IMR-90 (cell line): ENCODE measurements at regions not wholly inside any gene's neighbourhood (a gene's known extent, or its start where the extent isn't known, plus 50 kb on each side); places are given as distances from the start of the nearest gene placed in this dataset.

ENCODE experiments used
- ATAC-seq: fragments of 200-7000 bp; cut with Tn5 transposase; 2 replicates; pipeline ENCODE4 v1.9.1; 2020; ENCODE audit warnings: low read depth, mild to moderate bottlenecking, moderate library complexity
- BruUV-seq: library from RNA; stranded (reverse); fragments of 400-500 nt; replicated peaks from 2 replicates; lab custom pipeline; 2021; lab: Mats Ljungman, UMichigan
- CTCF ChIA-PET: fragments of 300-600 bp; formaldehyde crosslinking; extraction: SDS; loops from one replicate; lab custom pipeline; 2021; ENCODE audit warnings: antibody characterized with exemption; lab: Yijun Ruan, JAX
- POLR2A ChIA-PET: fragments of 300-600 bp; sonication (Branson Sonifier 250); formaldehyde crosslinking; loops from one replicate; lab custom pipeline; 2022; ENCODE audit warnings: antibody characterized with exemption; ENCODE audit not compliant: unreplicated experiment; lab: Charles Lee
- DNase-seq: peaks from one replicate; pipeline ENCODE4 v3.0.0; 2013
- H2AFZ ChIP-seq: replicated peaks from 2 replicates; pipeline ENCODE3; 2013; ENCODE audit warnings: low read length, mild to moderate bottlenecking; ENCODE audit not compliant: poor library complexity
- H2AK5ac ChIP-seq: 2 replicates; pipeline ENCODE4 v1.6.1; 2013; ENCODE audit warnings: low read depth, low read length, inconsistent platforms
- H2AK9ac ChIP-seq: replicated peaks from 2 replicates; pipeline ENCODE3; 2013; ENCODE audit warnings: mild to moderate bottlenecking, low read depth, low read length, moderate library complexity; ENCODE audit not compliant: poor library complexity
- H2BK120ac ChIP-seq: 2 replicates; pipeline ENCODE4 v1.6.1; 2013; ENCODE audit warnings: low read depth, low read length, inconsistent platforms
- H2BK15ac ChIP-seq: 3 replicates; pipeline ENCODE4 v1.6.1; 2013; ENCODE audit warnings: low read depth, low read length, inconsistent platforms
- H2BK20ac ChIP-seq: 2 replicates; pipeline ENCODE4 v1.6.1; 2013; ENCODE audit warnings: low read depth, mild to moderate bottlenecking, inconsistent platforms, low read length, moderate library complexity
- H2BK5ac ChIP-seq: 2 replicates; pipeline ENCODE4 v1.6.1; 2013; ENCODE audit warnings: mild to moderate bottlenecking, low read depth, low read length, inconsistent platforms; ENCODE audit not compliant: poor library complexity, severe bottlenecking
- H3K14ac ChIP-seq: replicated peaks from 2 replicates; pipeline ENCODE4 v1.6.1; 2013; ENCODE audit warnings: low read depth, low read length, inconsistent platforms
- H3K18ac ChIP-seq: 2 replicates; pipeline ENCODE4 v1.6.1; 2013; ENCODE audit warnings: low read depth, low read length, control low read depth
- H3K23ac ChIP-seq: 2 replicates; pipeline ENCODE4 v1.6.1; 2013; ENCODE audit warnings: low read depth, low read length, inconsistent platforms
- H3K27ac ChIP-seq: 2 replicates; pipeline ENCODE4 v1.5.1; 2013; ENCODE audit warnings: mild to moderate bottlenecking, control low read depth, low read length; ENCODE audit not compliant: insufficient read depth
- H3K27me3 ChIP-seq: 2 replicates; pipeline ENCODE4 v1.6.1; 2013; ENCODE audit warnings: low read length; ENCODE audit not compliant: control insufficient read depth, insufficient read depth
- H3K36me3 ChIP-seq: 2 replicates; pipeline ENCODE4 v1.6.1; 2013; ENCODE audit warnings: low read length, mixed read lengths; ENCODE audit not compliant: control insufficient read depth, insufficient read depth
- H3K4ac ChIP-seq: 2 replicates; pipeline ENCODE4 v1.6.1; 2013; ENCODE audit warnings: low read depth, low read length, inconsistent platforms
- H3K4me1 ChIP-seq: 2 replicates; pipeline ENCODE4 v1.6.1; 2013; ENCODE audit warnings: low read length, mixed read lengths; ENCODE audit not compliant: control insufficient read depth, insufficient read depth
- H3K4me2 ChIP-seq: 2 replicates; pipeline ENCODE4 v1.6.1; 2013; ENCODE audit warnings: low read depth, mild to moderate bottlenecking, control low read depth, low read length, moderate library complexity
- H3K4me3 ChIP-seq: 2 replicates; pipeline ENCODE4 v1.5.1; 2013; ENCODE audit warnings: low read depth, mild to moderate bottlenecking, control low read depth, low read length, moderate library complexity; ENCODE audit not compliant: insufficient read depth
- H3K56ac ChIP-seq: 2 replicates; pipeline ENCODE4 v1.6.1; 2013; ENCODE audit warnings: low read length, inconsistent platforms; ENCODE audit not compliant: insufficient read depth; ENCODE audit errors: extremely low read depth
- H3K79me1 ChIP-seq, 2 experiments: 2 replicates each; pipeline ENCODE4 v1.6.1; 2013; ENCODE audit warnings: low read length in 2 of 2, inconsistent platforms in 1 of 2, low read depth in 1 of 2
- H3K9ac ChIP-seq: 2 replicates; pipeline ENCODE4 v1.6.1; 2013; ENCODE audit warnings: low read depth, low read length, control low read depth
- H3K9me1 ChIP-seq: 2 replicates; pipeline ENCODE4 v1.6.1; 2013; ENCODE audit warnings: low read length, inconsistent platforms; ENCODE audit not compliant: insufficient read depth
- H3K9me3 ChIP-seq: 2 replicates; pipeline ENCODE4 v1.6.1; 2013; ENCODE audit warnings: low read length; ENCODE audit not compliant: control insufficient read depth, insufficient read depth
- H4K20me1 ChIP-seq: 2 replicates; pipeline ENCODE4 v1.6.1; 2013; ENCODE audit warnings: low read length, inconsistent platforms; ENCODE audit not compliant: insufficient read depth
- H4K5ac ChIP-seq: 2 replicates; pipeline ENCODE4 v1.6.1; 2013; ENCODE audit warnings: mild to moderate bottlenecking, low read depth, low read length, control low read depth
- H4K8ac ChIP-seq, 2 experiments: 2 replicates each; pipeline ENCODE4 v1.6.1; 2013; ENCODE audit warnings: low read depth in 2 of 2, low read length in 2 of 2, control low read depth in 1 of 2, inconsistent platforms in 1 of 2
- H4K91ac ChIP-seq: 2 replicates; pipeline ENCODE4 v1.6.1; 2013; ENCODE audit warnings: low read depth, low read length, inconsistent platforms; ENCODE audit not compliant: insufficient read depth
- BHLHE40 ChIP-seq: fragments of 150-350 bp; IDR thresholded peaks from 2 replicates; pipeline ENCODE4 v1.6.1; 2016; ENCODE audit warnings: mild to moderate bottlenecking, low read depth, low read length
- SMC3 ChIP-seq: fragments of 150-350 bp; IDR thresholded peaks from 2 replicates; pipeline ENCODE4 v1.6.1; 2016; ENCODE audit warnings: low read depth, mild to moderate bottlenecking, antibody characterized with exemption, low read length, moderate library complexity
- WGBS, 2 experiments: methylation state at CpG; one replicate each; pipeline versions ENCODE4 v1.1.5 to v1.1.7; 2013; ENCODE audit warnings: missing lambda C conversion rate in 2 of 2; ENCODE audit not compliant: insufficient read length in 1 of 2; ENCODE audit errors: extremely low coverage in 2 of 2; 5-methylcytosine and 5-hydroxymethylcytosine counted together
- dilution Hi-C: fragments of 300-500 bp; cut with HindIII; formaldehyde crosslinking; loops from one replicate; pipeline ENCODE4 v1.14.3; 2018; ENCODE audit warnings: low sequenced_read_pairs; ENCODE audit not compliant: unreplicated experiment
- in situ Hi-C: fragments of 300-500 bp; cut with MboI; formaldehyde crosslinking; loops from 3 replicates; pipeline ENCODE4 v1.14.3; 2019; ENCODE audit warnings: low sequenced_read_pairs, inconsistent platforms, mixed read lengths
- intact Hi-C: fragments of 100-400 bp; cut with micrococcal nuclease; formaldehyde crosslinking; loops from 2 replicates; pipeline ENCODE4 v1.10.0; 2022

- no CpG with 5 or more reads among the region's 3 CpGs for WGBS, 2 experiments
- H2AK5ac ChIP-seq, result no peak overlapping the region
- dilution Hi-C loops, result no loop called here
- BruUV-seq, result no TSS peak
- no peaks in the 10 kb centered on the region for H3K4me1 ChIP-seq
- H3K36me3 ChIP-seq, result no peaks in the 10 kb centered on the region
- ATAC-seq (peak; percentile 35; the same call in 1 of the 2 replicates), DNase-seq (peak; percentile 59)
- H3K18ac ChIP-seq, result no peak overlapping the region
- in situ Hi-C loops, result no loop called here
- no peak overlapping the region for H4K5ac ChIP-seq
- H3K4me2 ChIP-seq, result no peak overlapping the region
- H3K4me3 ChIP-seq, result no peak overlapping the region
- no peak overlapping the region for H3K9ac ChIP-seq
- no peaks in the 10 kb centered on the region for H3K9me1 ChIP-seq
- ChIA-PET CTCF (no interaction called here), POLR2A (no interaction called here)
- no peak overlapping the region for H2BK120ac ChIP-seq
- H3K56ac ChIP-seq, result no peak overlapping the region
- H4K8ac ChIP-seq, result no peak overlapping the region
- no peak overlapping the region for H3K4ac ChIP-seq
- H2BK5ac ChIP-seq, result no peak overlapping the region
- intact Hi-C loops, result no loop called here
- H4K20me1 ChIP-seq, result no peaks in the 10 kb centered on the region
- no peaks in the 10 kb centered on the region for H3K9me3 ChIP-seq
- no peak overlapping the region for H2BK20ac ChIP-seq
- no peak overlapping the region for H2BK15ac ChIP-seq
- no peaks in the 10 kb centered on the region for H3K27me3 ChIP-seq
- no peaks in the 10 kb centered on the region for H3K79me1 ChIP-seq
- no peak overlapping the region for H3K23ac ChIP-seq
- no peak overlapping the region for H2AK9ac ChIP-seq
- H3K14ac ChIP-seq, result no peak overlapping the region
- H4K91ac ChIP-seq, result no peak overlapping the region
- H3K27ac ChIP-seq, result no peak overlapping the region
- no peak overlapping the region for H2AFZ ChIP-seq
- no peak for TF ChIP-seq SMC3
- TF ChIP-seq BHLHE40, result peak; percentile 85
Observed at GRCh38 chr20:6506906-6507305, 260.6 kb upstream of the BMP2 start.
